ENCODE measurements at regions not wholly inside any gene's neighbourhood (a gene's known extent, or its start where the extent isn't known, plus 50 kb on each side); places are given as distances from the start of the nearest gene placed in this dataset.

GRCh38 chr21:28788030-28788429 is 204.6 kb downstream of the LTN1 start:
- no peak for DNase-seq (ENCODE audit: low read depth)

- no peak for DNase-seq (ENCODE audit: low read depth)
Measured at GRCh38 chr21:28783641-28784185, 209.0 kb downstream of the LTN1 start.

- DNase-seq (ENCODE audit: low read depth), result no peak
Measured at GRCh38 chr21:28781602-28782276, 210.9 kb downstream of the LTN1 start.

GRCh38 chr21:28779914-28780313 is 212.8 kb downstream of the LTN1 start:
- DNase-seq (ENCODE audit: low read depth), result no peak

- DNase-seq (ENCODE audit: low read depth), result no peak
Measured at GRCh38 chr21:28776251-28776650, 216.4 kb downstream of the LTN1 start.

- no peak for DNase-seq (ENCODE audit: low read depth)
Measured at GRCh38 chr21:28775071-28775470, 217.6 kb downstream of the LTN1 start.

- no peak for DNase-seq (ENCODE audit: low read depth)
Measured at GRCh38 chr21:28773036-28773435, 219.6 kb downstream of the LTN1 start.

- DNase-seq (ENCODE audit: low read depth), result no peak
Measured at GRCh38 chr21:28771790-28772501, 220.7 kb downstream of the LTN1 start.

GRCh38 chr21:28770867-28771661 is 221.6 kb downstream of the LTN1 start:
- no peak for DNase-seq (ENCODE audit: low read depth)

- DNase-seq (ENCODE audit: low read depth), result no peak
Measured at GRCh38 chr21:28769683-28770082, 223.0 kb downstream of the LTN1 start.

GRCh38 chr21:28768753-28769152 is 223.9 kb downstream of the LTN1 start:
- no peak for DNase-seq (ENCODE audit: low read depth)

GRCh38 chr21:28767523-28767922 is 225.2 kb downstream of the LTN1 start:
- DNase-seq (ENCODE audit: low read depth), result no peak

GRCh38 chr21:28763809-28764418 is 228.8 kb downstream of the LTN1 start:
- no peak for DNase-seq (ENCODE audit: low read depth)

- no peak for DNase-seq (ENCODE audit: low read depth)
Measured at GRCh38 chr21:28762357-28762735, 230.3 kb downstream of the LTN1 start.

GRCh38 chr21:28761674-28762356 is 230.9 kb downstream of the LTN1 start:
- no peak for DNase-seq (ENCODE audit: low read depth)

GRCh38 chr21:28758883-28759242 is 233.8 kb downstream of the LTN1 start:
- DNase-seq (ENCODE audit: low read depth), result no peak

GRCh38 chr21:28758042-28758882 is 234.4 kb downstream of the LTN1 start:
- no peak for DNase-seq (ENCODE audit: low read depth)

- no peak for DNase-seq (ENCODE audit: low read depth)
Measured at GRCh38 chr21:28754862-28755261, 237.8 kb downstream of the LTN1 start.

- no peak for DNase-seq (ENCODE audit: low read depth)
Measured at GRCh38 chr21:28754127-28754611, 238.5 kb downstream of the LTN1 start.

- DNase-seq (ENCODE audit: low read depth), result no peak
Measured at GRCh38 chr21:28752131-28752530, 240.5 kb downstream of the LTN1 start.

- no peak for DNase-seq (ENCODE audit: low read depth)
Measured at GRCh38 chr21:28751176-28751575, 241.5 kb downstream of the LTN1 start.
